Endodermal cell (in vitro differentiated cells): ENCODE measurements at regions not wholly inside any gene's neighbourhood (a gene's known extent, or its start where the extent isn't known, plus 50 kb on each side); places are given as distances from the start of the nearest gene placed in this dataset.
"Not testable (repeated sequence)": the region's sequence is repeated elsewhere in the genome, so short reads cannot be mapped to it uniquely, and the experiment has no call there.

Experiments used
- DNase-seq: peaks from one replicate; pipeline ENCODE4 v3.0.0-alpha.2; 2017
- H3K27ac ChIP-seq: 2 replicates; pipeline ENCODE4 v1.5.1; 2013; ENCODE audit warnings: mild to moderate bottlenecking, low read depth, low read length, moderate library complexity
- H3K27me3 ChIP-seq: 2 replicates; pipeline ENCODE4 v1.6.1; 2013; ENCODE audit warnings: mild to moderate bottlenecking, low read length, moderate library complexity; ENCODE audit not compliant: insufficient read depth, control insufficient read depth, poor library complexity, severe bottlenecking
- H3K36me3 ChIP-seq: 2 replicates; pipeline ENCODE4 v1.7.0; 2013; ENCODE audit warnings: mild to moderate bottlenecking, low read length, moderate library complexity; ENCODE audit not compliant: control insufficient read depth, insufficient read depth
- H3K4me1 ChIP-seq: one replicate; pipeline ENCODE4 v1.7.0; 2013; ENCODE audit warnings: low read length; ENCODE audit not compliant: control insufficient read depth, insufficient read depth
- H3K4me3 ChIP-seq: 2 replicates; pipeline ENCODE4 v1.5.1; 2013; ENCODE audit warnings: mild to moderate bottlenecking, low read length, moderate library complexity
- H3K9ac ChIP-seq: 2 replicates; pipeline ENCODE4 v1.6.1; 2013; ENCODE audit warnings: mild to moderate bottlenecking, low read length, moderate library complexity; ENCODE audit not compliant: poor library complexity, severe bottlenecking; ENCODE audit errors: extremely low read depth
- H3K9me3 ChIP-seq: 2 replicates; pipeline ENCODE4 v1.6.1; 2013; ENCODE audit warnings: mild to moderate bottlenecking, low read length, moderate library complexity; ENCODE audit not compliant: control insufficient read depth
- H3K27ac Mint-ChIP-seq: 2 replicates; pipeline ENCODE4 v1.8.0; 2020; ENCODE audit warnings: mixed read lengths
- H3K27me3 Mint-ChIP-seq: 2 replicates; pipeline ENCODE4 v1.8.0; 2021; ENCODE audit warnings: mild to moderate bottlenecking, mixed read lengths; ENCODE audit not compliant: insufficient read depth
- H3K36me3 Mint-ChIP-seq: 2 replicates; pipeline ENCODE4 v1.8.0; 2020; ENCODE audit warnings: low read depth, mixed read lengths
- H3K4me1 Mint-ChIP-seq: 2 replicates; pipeline ENCODE4 v1.8.0; 2020; ENCODE audit warnings: mixed read lengths
- H3K4me3 Mint-ChIP-seq: 2 replicates; pipeline ENCODE4 v1.8.0; 2020; ENCODE audit warnings: mild to moderate bottlenecking, moderate library complexity, mixed read lengths
- H3K9me3 Mint-ChIP-seq: 2 replicates; pipeline ENCODE4 v1.8.0; 2020; ENCODE audit warnings: mild to moderate bottlenecking, mixed read lengths
- CTCF ChIP-seq: fragments of 200-600 bp; sonication (generic); conservative IDR thresholded peaks from 2 replicates; pipeline ENCODE4 v1.5.0; 2021; ENCODE audit warnings: antibody characterized with exemption, mild to moderate bottlenecking
- WGBS, 2 experiments: methylation state at CpG; one replicate each; pipeline versions ENCODE4 v1.1.5 to v1.1.7; 2013; ENCODE audit warnings: missing lambda C conversion rate in 2 of 2, mixed read lengths in 1 of 2; ENCODE audit not compliant: insufficient coverage in 1 of 2, insufficient read length in 1 of 2; 5-methylcytosine and 5-hydroxymethylcytosine counted together

GRCh38 chr17:62137734-62138624 lies 72.9 kb upstream of the MED13 start:
- not testable (repeated sequence) for H3K9me3 ChIP-seq, H3K4me3 ChIP-seq, H3K4me3 Mint-ChIP-seq, H3K9me3 Mint-ChIP-seq, H3K36me3 Mint-ChIP-seq, DNase-seq, H3K27me3 Mint-ChIP-seq, H3K27me3 ChIP-seq, H3K27ac ChIP-seq, H3K4me1 ChIP-seq, H3K36me3 ChIP-seq, H3K9ac ChIP-seq, H3K4me1 Mint-ChIP-seq, H3K27ac Mint-ChIP-seq
- WGBS, 2 experiments, result 94 to 97% methylated on average over 46 to 88 of the region's 92 CpGs

GRCh38 chr17:62137013-62137733 lies 72.1 kb upstream of the MED13 start:
- not testable (repeated sequence) for H3K4me3 Mint-ChIP-seq, H3K4me1 ChIP-seq, H3K4me1 Mint-ChIP-seq, H3K36me3 ChIP-seq, H3K36me3 Mint-ChIP-seq, H3K27me3 Mint-ChIP-seq, H3K27me3 ChIP-seq, H3K27ac Mint-ChIP-seq, H3K9ac ChIP-seq, DNase-seq, H3K4me3 ChIP-seq, H3K27ac ChIP-seq, H3K9me3 ChIP-seq, H3K9me3 Mint-ChIP-seq
- 95 to 96% methylated on average over 32 to 40 of the region's 40 CpGs for WGBS, 2 experiments

- DNase-seq, result no peak
- no peaks in the 10 kb centered on the region for H3K9me3 Mint-ChIP-seq
- no peaks in the 10 kb centered on the region for H3K36me3 Mint-ChIP-seq
- peaks cover 8% of the 10 kb centered on the region for H3K27me3 Mint-ChIP-seq
- no peak overlapping the region for H3K4me3 Mint-ChIP-seq
- H3K27ac ChIP-seq, result no peak overlapping the region
- H3K4me1 Mint-ChIP-seq, result no peaks in the 10 kb centered on the region
- H3K9ac ChIP-seq, result no peak overlapping the region
- no peak for TF ChIP-seq CTCF
- H3K36me3 ChIP-seq, result no peaks in the 10 kb centered on the region
- H3K9me3 ChIP-seq, result no peaks in the 10 kb centered on the region
- WGBS, 2 experiments, result 86% methylated on average over 1 of the region's 1 CpG; no CpG with 5 or more reads in 1 of the 2 experiments
- no peaks in the 10 kb centered on the region for H3K27me3 ChIP-seq
- H3K4me3 ChIP-seq, result no peak overlapping the region
- H3K4me1 ChIP-seq, result no peaks in the 10 kb centered on the region
- H3K27ac Mint-ChIP-seq, result no peak overlapping the region
These were observed 70.7 kb upstream of the MED13 start for GRCh38 chr17:62135742-62136141.

- not testable (repeated sequence) for H3K27ac Mint-ChIP-seq, H3K36me3 Mint-ChIP-seq, H3K9ac ChIP-seq, H3K4me3 ChIP-seq, H3K27ac ChIP-seq, DNase-seq, H3K4me3 Mint-ChIP-seq, H3K9me3 ChIP-seq, H3K27me3 Mint-ChIP-seq, H3K9me3 Mint-ChIP-seq, H3K4me1 Mint-ChIP-seq, H3K27me3 ChIP-seq, H3K36me3 ChIP-seq, H3K4me1 ChIP-seq
- 89 to 100% methylated on average over 1 to 2 of the region's 2 CpGs for WGBS, 2 experiments
These were observed 70.0 kb upstream of the MED13 start for GRCh38 chr17:62135096-62135495.
